AG09319 (cell line): ENCODE measurements at regions not wholly inside any gene's neighbourhood (a gene's known extent, or its start where the extent isn't known, plus 50 kb on each side); places are given as distances from the start of the nearest gene placed in this dataset.
"Not testable (repeated sequence)": the region's sequence is repeated elsewhere in the genome, so short reads cannot be mapped to it uniquely, and the experiment has no call there.

Experiments used
- DNase-seq: peaks from one replicate; pipeline ENCODE4 v3.0.0-alpha.2; 2010; ENCODE audit warnings: low read depth; ENCODE audit errors: extremely low read depth
- TF ChIP-seq, protein P1 (sequence below): IDR thresholded peaks from 2 replicates; pipeline ENCODE4 v1.5.1; 2011; ENCODE audit warnings: low read depth, mild to moderate bottlenecking, inconsistent platforms, low read length, moderate library complexity

DNA sequence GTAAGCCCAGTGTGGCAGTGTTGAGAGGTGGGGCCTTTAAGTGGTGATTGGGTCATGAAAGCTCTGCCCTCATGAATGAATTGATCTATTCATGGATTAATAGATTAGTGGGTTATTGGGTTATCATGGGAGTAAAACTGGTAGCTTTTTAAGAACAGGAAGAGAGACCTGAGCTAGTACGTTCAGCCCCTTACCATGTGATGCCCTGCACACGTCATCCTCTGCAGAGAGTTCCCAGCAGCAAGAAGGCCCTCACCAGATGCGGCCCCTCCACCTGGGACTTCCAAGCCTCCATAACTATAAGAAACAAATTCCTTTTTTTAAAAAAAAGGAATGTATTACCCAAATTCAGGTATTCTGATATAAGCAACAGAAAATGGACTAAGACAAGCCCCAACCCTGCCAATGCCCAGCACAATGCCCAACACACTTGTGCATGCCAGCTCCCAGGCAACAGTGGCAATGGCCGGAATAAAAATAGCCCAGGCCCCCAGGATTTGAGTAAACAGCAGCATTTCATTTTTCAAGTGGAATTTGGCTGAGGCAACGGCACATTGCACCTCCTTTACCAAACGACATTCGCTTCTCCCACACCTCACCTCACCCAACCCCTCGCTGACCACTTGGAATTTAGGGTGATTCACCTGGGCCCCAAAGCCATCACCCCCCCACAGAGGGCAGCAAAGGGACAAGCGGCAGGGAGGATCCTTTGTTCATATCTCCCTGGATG lies 215.9 kb downstream of the TOMM20 start:
- TF ChIP-seq, protein P1, sequence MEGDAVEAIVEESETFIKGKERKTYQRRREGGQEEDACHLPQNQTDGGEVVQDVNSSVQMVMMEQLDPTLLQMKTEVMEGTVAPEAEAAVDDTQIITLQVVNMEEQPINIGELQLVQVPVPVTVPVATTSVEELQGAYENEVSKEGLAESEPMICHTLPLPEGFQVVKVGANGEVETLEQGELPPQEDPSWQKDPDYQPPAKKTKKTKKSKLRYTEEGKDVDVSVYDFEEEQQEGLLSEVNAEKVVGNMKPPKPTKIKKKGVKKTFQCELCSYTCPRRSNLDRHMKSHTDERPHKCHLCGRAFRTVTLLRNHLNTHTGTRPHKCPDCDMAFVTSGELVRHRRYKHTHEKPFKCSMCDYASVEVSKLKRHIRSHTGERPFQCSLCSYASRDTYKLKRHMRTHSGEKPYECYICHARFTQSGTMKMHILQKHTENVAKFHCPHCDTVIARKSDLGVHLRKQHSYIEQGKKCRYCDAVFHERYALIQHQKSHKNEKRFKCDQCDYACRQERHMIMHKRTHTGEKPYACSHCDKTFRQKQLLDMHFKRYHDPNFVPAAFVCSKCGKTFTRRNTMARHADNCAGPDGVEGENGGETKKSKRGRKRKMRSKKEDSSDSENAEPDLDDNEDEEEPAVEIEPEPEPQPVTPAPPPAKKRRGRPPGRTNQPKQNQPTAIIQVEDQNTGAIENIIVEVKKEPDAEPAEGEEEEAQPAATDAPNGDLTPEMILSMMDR = no peak
- DNase-seq = no peak

DNA sequence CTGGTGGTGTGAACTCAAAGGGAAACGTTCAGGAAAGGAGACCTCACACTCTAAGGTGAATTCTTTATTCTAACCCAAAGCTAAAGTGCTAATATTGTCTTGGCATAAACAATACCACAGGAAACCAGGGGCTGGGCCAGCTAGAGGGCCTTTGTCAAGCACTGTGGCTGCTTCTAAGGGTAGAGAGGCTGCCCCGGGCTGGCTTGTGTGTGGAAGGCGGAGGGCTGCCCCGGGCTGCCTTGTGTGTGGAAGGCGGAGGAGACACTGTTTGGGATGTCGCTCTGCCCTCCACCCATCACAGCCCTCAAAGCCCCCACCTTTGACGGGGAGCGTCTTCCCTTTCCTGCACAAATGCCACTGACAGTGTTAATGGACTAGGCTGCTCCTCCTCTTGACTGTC lies 216.8 kb downstream of the TOMM20 start:
- no peak for DNase-seq
- TF ChIP-seq, protein P1 = no peak

DNA sequence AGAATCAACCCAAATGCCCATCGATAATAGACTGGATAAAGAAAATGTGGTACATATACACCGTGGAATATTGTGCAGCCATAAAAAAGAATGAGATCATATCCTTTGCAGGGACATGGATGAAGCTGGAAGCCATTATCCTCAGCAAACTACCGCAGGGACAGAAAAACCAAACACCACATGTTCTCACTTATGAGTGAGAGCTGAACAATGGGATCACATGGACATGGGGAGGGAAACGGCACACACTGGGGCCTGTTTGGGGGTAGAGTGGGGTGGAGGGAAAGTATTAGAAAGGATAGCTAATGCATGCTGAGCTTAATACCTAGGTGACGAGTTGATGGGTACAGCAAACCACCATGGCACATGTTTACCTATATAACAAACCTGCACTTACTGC lies 217.5 kb downstream of the TOMM20 start:
- not testable (repeated sequence) for DNase-seq

DNA sequence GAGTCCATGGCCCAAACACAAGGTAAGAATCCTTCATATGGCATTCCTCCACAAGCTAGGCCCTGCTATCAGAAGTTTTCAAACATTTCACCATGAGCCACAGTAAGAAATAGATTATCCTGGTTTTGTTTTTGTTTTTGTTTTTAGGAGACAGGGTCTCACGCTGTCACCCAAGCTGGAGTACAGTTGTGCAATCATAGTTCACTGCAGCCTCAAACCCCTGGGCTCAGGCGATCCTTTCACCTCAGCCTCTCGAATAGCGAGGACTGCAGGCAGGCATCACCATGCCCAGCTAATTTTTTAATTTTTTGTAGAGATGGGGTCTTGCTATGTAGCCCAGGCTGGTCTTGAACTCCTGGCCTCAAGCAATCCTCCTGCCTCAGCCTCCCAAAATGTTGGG lies 218.8 kb downstream of the TOMM20 start:
- TF ChIP-seq, protein P1 = no peak
- no peak for DNase-seq

DNA sequence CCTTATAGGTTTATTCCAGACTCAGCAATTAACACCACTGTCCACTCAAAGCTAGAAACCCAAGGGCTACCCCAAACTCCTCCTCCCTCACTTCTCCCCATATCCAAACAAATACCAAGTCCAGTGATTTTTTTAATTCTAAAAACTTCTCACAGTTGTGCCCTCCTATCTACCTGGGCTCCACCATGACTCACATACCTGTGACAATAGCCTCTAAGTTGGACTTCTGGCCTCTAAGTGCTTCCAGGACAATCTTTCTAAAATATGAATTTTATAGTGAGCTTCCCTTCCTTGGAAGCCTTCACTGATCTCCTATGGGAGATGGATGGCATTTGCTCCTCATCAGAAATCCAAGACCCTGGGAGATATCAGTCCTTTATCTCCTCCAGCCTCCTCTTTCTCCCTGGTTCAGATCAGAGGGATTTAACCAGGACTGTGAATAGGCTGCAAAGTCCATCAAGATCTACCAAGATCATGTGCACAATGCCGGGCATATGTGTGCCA lies 219.3 kb downstream of the TOMM20 start:
- DNase-seq = no peak
- TF ChIP-seq, protein P1 = no peak

DNA sequence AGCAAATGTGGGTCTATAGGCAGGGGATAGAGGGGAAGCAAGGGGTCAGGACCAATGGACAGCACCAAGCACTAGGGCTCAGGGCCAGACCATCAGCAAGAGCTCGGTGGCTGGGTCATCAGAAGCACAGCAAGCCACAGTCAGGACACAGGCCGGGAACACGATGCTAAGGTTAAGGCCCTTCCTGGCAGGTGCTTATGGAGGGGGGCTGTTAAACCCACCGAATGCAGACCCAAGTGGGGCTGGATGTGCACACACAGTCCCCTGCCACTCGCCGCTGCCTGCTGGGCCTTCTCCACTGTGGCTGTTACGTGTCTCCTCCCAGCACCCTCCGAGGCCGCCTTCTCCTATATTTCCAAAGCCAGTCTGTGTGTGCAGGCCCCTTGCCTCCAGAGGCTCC lies 220.1 kb downstream of the TOMM20 start:
- TF ChIP-seq, protein P1 = no peak
- no peak for DNase-seq

DNA sequence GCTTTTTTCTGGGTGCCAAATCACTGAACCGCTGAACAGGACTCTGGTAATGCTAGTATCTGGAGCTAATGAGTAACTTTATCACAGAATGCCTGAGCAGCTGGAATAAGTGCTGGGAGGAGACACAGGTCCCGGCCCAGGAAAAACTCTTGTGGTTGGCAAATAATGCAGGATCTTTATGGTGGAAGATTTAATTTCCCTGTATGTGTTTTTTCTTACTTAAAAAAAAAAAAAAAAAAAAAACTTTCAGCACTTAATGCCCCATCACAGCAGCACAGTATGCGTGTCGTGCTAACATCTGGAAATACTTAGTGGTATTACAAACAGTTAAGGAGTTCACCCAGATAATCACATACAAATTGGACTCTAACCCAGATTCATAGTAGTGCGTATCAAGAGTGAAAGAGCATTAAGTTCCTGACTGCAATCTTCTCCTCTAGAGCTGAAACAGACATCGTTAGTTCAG lies 220.7 kb downstream of the TOMM20 start:
- TF ChIP-seq, protein P1 = no peak
- DNase-seq = peak; percentile 92
